ENCODE measurements at regions not wholly inside any gene's neighbourhood (a gene's known extent, or its start where the extent isn't known, plus 50 kb on each side); places are given as distances from the start of the nearest gene placed in this dataset.

DNA sequence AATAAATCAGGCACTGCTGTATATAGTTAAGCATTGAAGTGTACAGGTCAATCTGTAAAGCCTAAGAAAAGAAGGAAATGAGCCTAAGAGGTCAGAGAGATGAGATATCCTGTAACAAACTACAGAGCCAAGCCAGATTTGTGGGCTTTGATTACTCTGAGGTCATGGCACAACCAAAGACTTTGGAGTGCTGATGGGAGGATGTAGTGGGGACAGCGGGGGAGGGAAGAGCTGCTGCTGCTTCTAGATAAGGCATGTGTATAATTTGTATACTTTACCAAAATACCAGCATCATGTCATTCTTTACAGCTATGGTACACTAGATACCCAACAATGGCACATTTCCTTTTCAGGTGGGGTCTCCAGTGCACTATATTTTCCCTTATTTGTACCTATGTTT lies 102.5 kb downstream of the OGFRL1 start:
- TF ChIP-seq POLR2AphosphoS5 (IDR thresholded peaks at IDR 0.05; ENCODE audit: low read depth, low read length) (no peak), SIN3A (IDR thresholded peaks at IDR 0.05; ENCODE audit: borderline replicate concordance, insufficient read depth, low read length) (no peak), TAF1 (IDR thresholded peaks at IDR 0.05; ENCODE audit: borderline replicate concordance, insufficient read depth, low read length) (no peak), FOXP2 (optimal IDR thresholded peaks at IDR 0.05; ENCODE audit: borderline replicate concordance, extremely low read depth, extremely low read length, insufficient read depth) (no peak), REST (IDR thresholded peaks at IDR 0.05; ENCODE audit: insufficient read depth in 1 of 2, low read depth in 2 of 2, low read length in 2 of 2) (no peak)

DNA sequence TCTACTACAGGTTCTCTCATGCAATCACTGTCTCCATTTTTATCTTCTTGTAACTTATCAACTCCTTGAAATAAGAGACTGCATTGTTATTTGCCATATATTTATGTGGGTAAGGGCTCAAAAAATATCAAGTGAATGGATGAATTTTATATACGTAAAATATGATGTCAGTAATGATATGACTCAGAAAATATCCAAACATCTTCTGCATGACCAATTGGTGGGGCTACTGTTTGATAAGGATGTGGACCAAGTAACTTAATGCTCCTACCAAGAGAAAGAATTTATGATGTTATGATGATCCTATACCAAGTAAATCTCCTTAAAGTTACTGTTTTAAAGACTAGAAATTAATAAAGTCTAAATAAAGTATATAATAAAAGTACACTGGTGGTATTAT lies 103.7 kb downstream of the OGFRL1 start:
- TF ChIP-seq FOXP2 (optimal IDR thresholded peaks at IDR 0.05; ENCODE audit: borderline replicate concordance, extremely low read depth, extremely low read length, insufficient read depth) = no peak
- TF ChIP-seq SIN3A (IDR thresholded peaks at IDR 0.05; ENCODE audit: borderline replicate concordance, insufficient read depth, low read length) = no peak
- TF ChIP-seq POLR2AphosphoS5 (IDR thresholded peaks at IDR 0.05; ENCODE audit: low read depth, low read length) = no peak
- no peak for TF ChIP-seq REST (IDR thresholded peaks at IDR 0.05; ENCODE audit: insufficient read depth in 1 of 2, low read depth in 2 of 2, low read length in 2 of 2)
- no peak for TF ChIP-seq TAF1 (IDR thresholded peaks at IDR 0.05; ENCODE audit: borderline replicate concordance, insufficient read depth, low read length)

DNA sequence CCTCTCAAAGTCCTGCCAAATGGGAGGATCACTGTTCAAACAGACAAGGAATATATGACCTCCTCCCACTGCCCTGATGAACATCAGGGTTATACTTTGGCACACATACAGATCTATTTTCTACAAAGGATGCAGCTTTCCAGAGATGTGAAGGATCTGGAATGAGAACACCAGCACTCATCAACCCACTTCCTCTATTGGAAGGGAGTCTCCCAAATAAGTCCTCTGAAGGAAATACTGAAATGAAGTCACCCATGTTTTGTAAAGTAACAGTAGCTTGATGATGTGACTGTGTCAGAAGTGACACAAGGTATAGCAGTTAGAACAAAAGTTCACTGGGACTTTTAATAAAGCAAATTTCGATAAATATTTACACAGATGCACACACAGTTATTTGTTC lies 104.9 kb downstream of the OGFRL1 start:
- TF ChIP-seq TAF1 (IDR thresholded peaks at IDR 0.05; ENCODE audit: borderline replicate concordance, insufficient read depth, low read length) (no peak), FOXP2 (optimal IDR thresholded peaks at IDR 0.05; ENCODE audit: borderline replicate concordance, extremely low read depth, extremely low read length, insufficient read depth) (no peak), SIN3A (IDR thresholded peaks at IDR 0.05; ENCODE audit: borderline replicate concordance, insufficient read depth, low read length) (no peak), POLR2AphosphoS5 (IDR thresholded peaks at IDR 0.05; ENCODE audit: low read depth, low read length) (no peak), REST (IDR thresholded peaks at IDR 0.05; ENCODE audit: insufficient read depth in 1 of 2, low read depth in 2 of 2, low read length in 2 of 2) (no peak)

- TF ChIP-seq SIN3A (IDR thresholded peaks at IDR 0.05; ENCODE audit: borderline replicate concordance, insufficient read depth, low read length) (no peak), FOXP2 (optimal IDR thresholded peaks at IDR 0.05; ENCODE audit: borderline replicate concordance, extremely low read depth, extremely low read length, insufficient read depth) (no peak), REST (IDR thresholded peaks at IDR 0.05; ENCODE audit: insufficient read depth in 1 of 2, low read depth in 2 of 2, low read length in 2 of 2) (no peak), TAF1 (IDR thresholded peaks at IDR 0.05; ENCODE audit: borderline replicate concordance, insufficient read depth, low read length) (no peak), POLR2AphosphoS5 (IDR thresholded peaks at IDR 0.05; ENCODE audit: low read depth, low read length) (no peak)
Measured at GRCh38 chr6:71393981-71394432, 105.4 kb downstream of the OGFRL1 start.

DNA sequence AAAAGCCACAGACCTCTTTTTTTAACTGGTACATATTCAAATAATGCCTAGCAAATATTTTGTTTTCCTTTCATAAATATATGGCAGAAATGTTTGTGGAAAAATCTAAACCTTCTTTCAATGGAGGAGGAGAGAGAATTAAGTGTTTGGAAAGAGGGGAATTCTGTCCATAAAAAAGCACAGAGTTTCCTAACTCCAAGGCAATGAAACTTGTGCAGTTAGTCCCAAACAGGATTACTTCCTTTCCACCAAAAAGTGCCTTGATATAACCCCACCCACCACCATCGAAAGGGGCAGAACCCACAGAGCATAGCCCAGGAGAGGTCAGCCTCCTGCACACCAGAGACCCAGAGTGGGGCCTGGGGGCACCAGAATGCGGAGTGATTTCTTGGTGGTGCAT lies 106.3 kb downstream of the OGFRL1 start:
- no peak for TF ChIP-seq TAF1 (IDR thresholded peaks at IDR 0.05; ENCODE audit: borderline replicate concordance, insufficient read depth, low read length)
- no peak for TF ChIP-seq SIN3A (IDR thresholded peaks at IDR 0.05; ENCODE audit: borderline replicate concordance, insufficient read depth, low read length)
- TF ChIP-seq REST (IDR thresholded peaks at IDR 0.05; ENCODE audit: insufficient read depth in 1 of 2, low read depth in 2 of 2, low read length in 2 of 2) = no peak
- TF ChIP-seq POLR2AphosphoS5 (IDR thresholded peaks at IDR 0.05; ENCODE audit: low read depth, low read length) = no peak
- TF ChIP-seq FOXP2 (optimal IDR thresholded peaks at IDR 0.05; ENCODE audit: borderline replicate concordance, extremely low read depth, extremely low read length, insufficient read depth) = no peak

Data from PFSK-1 (cell line).